ENCODE measurements at regions not wholly inside any gene's neighbourhood (a gene's known extent, or its start where the extent isn't known, plus 50 kb on each side); places are given as distances from the start of the nearest gene placed in this dataset.

DNA sequence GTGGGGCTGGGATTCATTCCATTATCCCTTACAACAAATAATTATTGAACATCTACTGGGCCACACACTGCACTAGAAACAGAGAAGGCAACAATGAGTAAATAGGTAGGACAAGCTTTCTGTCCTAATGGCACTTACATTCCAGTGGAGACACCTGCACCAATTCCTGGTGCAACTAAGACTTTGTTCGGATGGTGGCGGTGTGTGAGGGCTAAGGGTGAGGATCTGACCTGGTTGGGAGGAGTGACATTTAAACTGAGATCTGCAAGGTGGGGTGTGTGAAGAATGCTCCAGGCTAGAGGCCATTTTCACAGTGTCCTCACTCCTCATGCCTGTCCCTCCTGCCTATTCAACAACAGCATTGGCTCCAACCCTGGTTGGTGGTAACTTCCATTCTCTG lies 510.0 kb downstream of the XYLT1 start:
- 85 to 97% methylated on average over 2 of the region's 2 CpGs for WGBS, 2 donors
- TF ChIP-seq, protein P1, sequence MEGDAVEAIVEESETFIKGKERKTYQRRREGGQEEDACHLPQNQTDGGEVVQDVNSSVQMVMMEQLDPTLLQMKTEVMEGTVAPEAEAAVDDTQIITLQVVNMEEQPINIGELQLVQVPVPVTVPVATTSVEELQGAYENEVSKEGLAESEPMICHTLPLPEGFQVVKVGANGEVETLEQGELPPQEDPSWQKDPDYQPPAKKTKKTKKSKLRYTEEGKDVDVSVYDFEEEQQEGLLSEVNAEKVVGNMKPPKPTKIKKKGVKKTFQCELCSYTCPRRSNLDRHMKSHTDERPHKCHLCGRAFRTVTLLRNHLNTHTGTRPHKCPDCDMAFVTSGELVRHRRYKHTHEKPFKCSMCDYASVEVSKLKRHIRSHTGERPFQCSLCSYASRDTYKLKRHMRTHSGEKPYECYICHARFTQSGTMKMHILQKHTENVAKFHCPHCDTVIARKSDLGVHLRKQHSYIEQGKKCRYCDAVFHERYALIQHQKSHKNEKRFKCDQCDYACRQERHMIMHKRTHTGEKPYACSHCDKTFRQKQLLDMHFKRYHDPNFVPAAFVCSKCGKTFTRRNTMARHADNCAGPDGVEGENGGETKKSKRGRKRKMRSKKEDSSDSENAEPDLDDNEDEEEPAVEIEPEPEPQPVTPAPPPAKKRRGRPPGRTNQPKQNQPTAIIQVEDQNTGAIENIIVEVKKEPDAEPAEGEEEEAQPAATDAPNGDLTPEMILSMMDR (IDR thresholded peaks at IDR 0.05): no peak
- no peak for TF ChIP-seq POLR2A (IDR thresholded peaks at IDR 0.05)
- no peak overlapping the region for H3K4me3 ChIP-seq (ENCODE audit: low read depth, poor library complexity, severe bottlenecking)
- DNase-seq (ENCODE audit: low spot score in 2 of 2): no peak
- intact Hi-C loops (cut with DNase I; ENCODE audit: low total_unique reads): no loop called here

GRCh38 chr16:16966439-16966838 lies 504.3 kb downstream of the XYLT1 start:
- 49 to 57% methylated on average over 2 of the region's 2 CpGs for WGBS, 2 donors
- TF ChIP-seq, protein P1 (IDR thresholded peaks at IDR 0.05): no peak
- TF ChIP-seq POLR2A (IDR thresholded peaks at IDR 0.05): no peak
- intact Hi-C loops (cut with DNase I; ENCODE audit: low total_unique reads): no loop called here
- H3K4me3 ChIP-seq (ENCODE audit: low read depth, poor library complexity, severe bottlenecking): no peak overlapping the region
- DNase-seq (ENCODE audit: low spot score in 2 of 2): no peak

- no peak for DNase-seq (ENCODE audit: low spot score in 2 of 2)
- TF ChIP-seq, protein P1 (IDR thresholded peaks at IDR 0.05): no peak
- TF ChIP-seq POLR2A (IDR thresholded peaks at IDR 0.05): no peak
- intact Hi-C loops (cut with DNase I; ENCODE audit: low total_unique reads): no loop called here
- 95 to 100% methylated on average over 1 of the region's 1 CpG for WGBS, 2 donors
- H3K4me3 ChIP-seq (ENCODE audit: low read depth, poor library complexity, severe bottlenecking): no peak overlapping the region
Measured at GRCh38 chr16:16971042-16971441, 499.7 kb downstream of the XYLT1 start.

- intact Hi-C loops (cut with DNase I; ENCODE audit: low total_unique reads): no loop called here
- TF ChIP-seq, protein P1 (IDR thresholded peaks at IDR 0.05): no peak
- no peak for TF ChIP-seq POLR2A (IDR thresholded peaks at IDR 0.05)
- no peak for DNase-seq (ENCODE audit: low spot score in 2 of 2)
- 70 to 75% methylated on average over 4 of the region's 4 CpGs for WGBS, 2 donors
- no peak overlapping the region for H3K4me3 ChIP-seq (ENCODE audit: low read depth, poor library complexity, severe bottlenecking)
Measured at GRCh38 chr16:16972831-16973230, 497.9 kb downstream of the XYLT1 start.

- WGBS, 2 donors: 54 to 61% methylated on average over 10 of the region's 10 CpGs
- DNase-seq (ENCODE audit: low spot score in 2 of 2): no peak
- intact Hi-C loops (cut with DNase I; ENCODE audit: low total_unique reads): no loop called here
- H3K4me3 ChIP-seq (ENCODE audit: low read depth, poor library complexity, severe bottlenecking): no peak overlapping the region
- no peak for TF ChIP-seq POLR2A (IDR thresholded peaks at IDR 0.05)
- TF ChIP-seq, protein P1 (IDR thresholded peaks at IDR 0.05): no peak
Measured at GRCh38 chr16:16973707-16974591, 496.8 kb downstream of the XYLT1 start.
